ENCODE measurements at regions not wholly inside any gene's neighbourhood (a gene's known extent, or its start where the extent isn't known, plus 50 kb on each side); places are given as distances from the start of the nearest gene placed in this dataset.

- no peak for TF ChIP-seq CTCF (IDR thresholded peaks at IDR 0.05)
- DNase-seq (ENCODE audit: low spot score), result no peak
- Histone ChIP-seq H3K27ac (no peak overlapping the region), H3K4me3 (no peak overlapping the region), H3K9me3 (no peaks in the 10 kb centered on the region), H3K4me1 (ENCODE audit: control insufficient read depth in 1 of 2, low read depth in 2 of 2) (no peaks in the 10 kb centered on the region), H3K27me3 (replicated peaks; ENCODE audit: insufficient read depth) (no peaks in the 10 kb centered on the region), H3K36me3 (no peaks in the 10 kb centered on the region)
- no peak for ATAC-seq (ENCODE audit: insufficient number of reproducible peaks, low FRiP score, low read depth)
These were observed 148.9 kb upstream of the MAX start for GRCh38 chr14:65251213-65251612.

- no peaks in the 10 kb centered on the region for H3K36me3 ChIP-seq
- H3K4me3 ChIP-seq, result no peak overlapping the region
- H3K27me3 ChIP-seq (replicated peaks; ENCODE audit: insufficient read depth), result no peaks in the 10 kb centered on the region
- no peak for TF ChIP-seq CTCF (IDR thresholded peaks at IDR 0.05)
- H3K4me1 ChIP-seq (ENCODE audit: control insufficient read depth in 1 of 2, low read depth in 2 of 2), result no peaks in the 10 kb centered on the region
- H3K27ac ChIP-seq, result no peak overlapping the region
- H3K9me3 ChIP-seq, result no peaks in the 10 kb centered on the region
- DNase-seq (ENCODE audit: low spot score), result no peak
- ATAC-seq (ENCODE audit: insufficient number of reproducible peaks, low FRiP score, low read depth), result no peak
These were observed 150.4 kb upstream of the MAX start for GRCh38 chr14:65252482-65253255.

- Histone ChIP-seq H3K27ac (no peak overlapping the region), H3K4me1 (ENCODE audit: control insufficient read depth in 1 of 2, low read depth in 2 of 2) (no peaks in the 10 kb centered on the region), H3K9me3 (no peaks in the 10 kb centered on the region), H3K4me3 (no peak overlapping the region), H3K36me3 (no peaks in the 10 kb centered on the region), H3K27me3 (replicated peaks; ENCODE audit: insufficient read depth) (no peaks in the 10 kb centered on the region)
- DNase-seq (ENCODE audit: low spot score), result no peak
- ATAC-seq (ENCODE audit: insufficient number of reproducible peaks, low FRiP score, low read depth), result no peak
- TF ChIP-seq CTCF (IDR thresholded peaks at IDR 0.05), result no peak
These were observed 152.8 kb upstream of the MAX start for GRCh38 chr14:65255029-65255545.

- ATAC-seq (ENCODE audit: insufficient number of reproducible peaks, low FRiP score, low read depth) (no peak), DNase-seq (ENCODE audit: low spot score) (no peak)
- TF ChIP-seq CTCF (IDR thresholded peaks at IDR 0.05), result no peak
- Histone ChIP-seq H3K4me3 (no peak overlapping the region), H3K27me3 (replicated peaks; ENCODE audit: insufficient read depth) (no peaks in the 10 kb centered on the region), H3K9me3 (no peaks in the 10 kb centered on the region), H3K4me1 (ENCODE audit: control insufficient read depth in 1 of 2, low read depth in 2 of 2) (no peaks in the 10 kb centered on the region), H3K36me3 (no peaks in the 10 kb centered on the region), H3K27ac (no peak overlapping the region)
These were observed 153.5 kb upstream of the MAX start for GRCh38 chr14:65255583-65256461.

- no peaks in the 10 kb centered on the region for H3K27me3 ChIP-seq (replicated peaks; ENCODE audit: insufficient read depth)
- no peak for DNase-seq (ENCODE audit: low spot score)
- H3K4me3 ChIP-seq, result no peak overlapping the region
- TF ChIP-seq CTCF (IDR thresholded peaks at IDR 0.05), result no peak
- no peak for ATAC-seq (ENCODE audit: insufficient number of reproducible peaks, low FRiP score, low read depth)
- no peaks in the 10 kb centered on the region for H3K4me1 ChIP-seq (ENCODE audit: control insufficient read depth in 1 of 2, low read depth in 2 of 2)
- H3K36me3 ChIP-seq, result no peaks in the 10 kb centered on the region
- H3K9me3 ChIP-seq, result peaks cover 1% of the 10 kb centered on the region
- H3K27ac ChIP-seq, result no peak overlapping the region
These were observed 154.4 kb upstream of the MAX start for GRCh38 chr14:65256714-65257113.
